B cell (primary cell): ENCODE measurements at regions not wholly inside any gene's neighbourhood (a gene's known extent, or its start where the extent isn't known, plus 50 kb on each side); places are given as distances from the start of the nearest gene placed in this dataset.

Source experiments
- ATAC-seq: fragments of 200-7000 bp; cut with Tn5 transposase; one replicate; pipeline ENCODE4 v1.10.0; 2021; ENCODE audit warnings: low read depth, mild to moderate bottlenecking, moderate number of reproducible peaks, moderate library complexity
- CTCF ChIA-PET: fragments of 350-600 bp; sonication (Branson Sonifier 250); formaldehyde crosslinking; loops from one replicate; lab custom pipeline; 2021; ENCODE audit warnings: antibody characterized with exemption, inconsistent platforms; lab: Charles Lee
- POLR2A ChIA-PET: fragments of 350-600 bp; sonication (Branson Sonifier 250); formaldehyde crosslinking; loops from one replicate; lab custom pipeline; 2021; ENCODE audit warnings: antibody characterized with exemption; lab: Charles Lee
- DNase-seq: peaks from one replicate; pipeline ENCODE4 v3.0.0; 2013
- H2AFZ ChIP-seq: 2 replicates; pipeline ENCODE4 v1.6.1; 2012; ENCODE audit warnings: mild to moderate bottlenecking, low read depth, low read length; ENCODE audit not compliant: insufficient read depth, poor library complexity, severe bottlenecking
- H3K27ac ChIP-seq, 2 donors: 1 replicate in 1 of 2; 2 replicates in 1 of 2; pipeline ENCODE4 v1.5.1; 2012 to 2013; ENCODE audit warnings: low read length in 2 of 2, mild to moderate bottlenecking in 2 of 2, moderate library complexity in 1 of 2
- H3K27me3 ChIP-seq, 4 experiments: fragments of 200-600 bp in 1 of 4; sonication (generic) in 1 of 4; replicated peaks in 1 of 4; 1 replicate in 2 of 4; 2 replicates in 2 of 4; pipeline versions ENCODE4 v1.6.1 to v1.7.0; 2013 to 2016; ENCODE audit warnings: low read length in 3 of 4, mild to moderate bottlenecking in 2 of 4, mixed read lengths in 1 of 4, moderate library complexity in 1 of 4; ENCODE audit not compliant: insufficient read depth in 4 of 4, control insufficient read depth in 3 of 4; ENCODE audit errors: control extremely low read depth in 1 of 4
- H3K36me3 ChIP-seq, 2 experiments: replicated peaks in 1 of 2; 1 replicate in 1 of 2; 2 replicates in 1 of 2; pipeline versions ENCODE4 v1.6.1 to v1.7.1; 2013; ENCODE audit warnings: low read length in 1 of 2; ENCODE audit not compliant: insufficient read depth in 2 of 2, control insufficient read depth in 1 of 2; ENCODE audit errors: control extremely low read depth in 1 of 2, extremely low read depth in 1 of 2
- H3K4me1 ChIP-seq, 2 donors: fragments of 200-600 bp in 1 of 2; sonication (generic) in 1 of 2; 1 replicate in 1 of 2; 2 replicates in 1 of 2; pipeline versions ENCODE4 v1.5.1 to v1.6.1; 2013 to 2017; ENCODE audit warnings: low read length in 2 of 2; ENCODE audit not compliant: control insufficient read depth in 2 of 2, insufficient read depth in 2 of 2
- H3K4me2 ChIP-seq: replicated peaks from 2 replicates; pipeline ENCODE3; 2012; ENCODE audit warnings: mild to moderate bottlenecking, low read depth, low read length; ENCODE audit not compliant: poor library complexity, severe bottlenecking
- H3K4me3 ChIP-seq, 5 experiments: fragments of 200-600 bp in 1 of 5; sonication (generic) in 1 of 5; 1 replicate in 3 of 5; 2 replicates in 2 of 5; pipeline versions ENCODE4 v1.5.1 to v1.7.0; 2011 to 2016; ENCODE audit warnings: low read length in 4 of 5, mild to moderate bottlenecking in 4 of 5, low read depth in 2 of 5, control low read depth in 1 of 5, moderate library complexity in 1 of 5; ENCODE audit not compliant: insufficient read depth in 1 of 5; ENCODE audit errors: control extremely low read depth in 1 of 5, extremely low read depth in 1 of 5
- H3K79me2 ChIP-seq: fragments of 200-600 bp; sonication (generic); one replicate; pipeline ENCODE4 v1.6.0; 2016; ENCODE audit warnings: low read length; ENCODE audit not compliant: control insufficient read depth, insufficient read depth
- H3K9ac ChIP-seq: fragments of 200-600 bp; sonication (generic); 2 replicates; pipeline ENCODE4 v1.6.1; 2017; ENCODE audit warnings: mild to moderate bottlenecking, low read length, moderate library complexity
- H3K9me3 ChIP-seq, 3 donors: one replicate each; pipeline versions ENCODE4 v1.6.1 to v1.7.1; 2013; ENCODE audit warnings: low read length in 2 of 3; ENCODE audit not compliant: control insufficient read depth in 2 of 3, insufficient read depth in 1 of 3; ENCODE audit errors: control extremely low read depth in 1 of 3
- H4K20me1 ChIP-seq: 2 replicates; pipeline ENCODE4 v1.6.0; 2012; ENCODE audit warnings: mild to moderate bottlenecking, low read length; ENCODE audit not compliant: insufficient read depth, control insufficient read depth, poor library complexity, severe bottlenecking
- H3K27ac Mint-ChIP-seq: one replicate; pipeline ENCODE4 v1.8.0; 2021; ENCODE audit warnings: mixed read lengths
- H3K27me3 Mint-ChIP-seq: one replicate; pipeline ENCODE4 v1.8.0; 2021; ENCODE audit warnings: mixed read lengths
- H3K4me1 Mint-ChIP-seq: one replicate; pipeline ENCODE4 v1.8.0; 2021; ENCODE audit warnings: mixed read lengths
- H3K4me3 Mint-ChIP-seq: one replicate; pipeline ENCODE4 v1.8.0; 2021; ENCODE audit warnings: mixed read lengths
- H3K9me3 Mint-ChIP-seq: one replicate; pipeline ENCODE4 v1.8.0; 2022; ENCODE audit warnings: mixed read lengths; ENCODE audit not compliant: insufficient read depth
- EZH2 ChIP-seq: IDR thresholded peaks from 2 replicates; pipeline ENCODE4 v1.6.1; 2012; ENCODE audit warnings: borderline replicate concordance, low read depth, mild to moderate bottlenecking, moderate library complexity, low read length; ENCODE audit not compliant: insufficient read depth, poor library complexity, severe bottlenecking
- WGBS: methylation state at CpG from one replicate; pipeline ENCODE4 v1.1.5; 2013; ENCODE audit warnings: missing lambda C conversion rate; ENCODE audit not compliant: insufficient coverage; 5-methylcytosine and 5-hydroxymethylcytosine counted together
- intact Hi-C: fragments of 100-400 bp; cut with micrococcal nuclease; formaldehyde crosslinking; loops from one replicate; pipeline ENCODE4 v1.10.0; 2022
- TF ChIP-seq, protein P1 (sequence below): fragments of 200-600 bp; IDR thresholded peaks from one replicate; pipeline ENCODE4 v1.8.0; 2022; ENCODE audit warnings: antibody characterized with exemption, mild to moderate bottlenecking

DNA sequence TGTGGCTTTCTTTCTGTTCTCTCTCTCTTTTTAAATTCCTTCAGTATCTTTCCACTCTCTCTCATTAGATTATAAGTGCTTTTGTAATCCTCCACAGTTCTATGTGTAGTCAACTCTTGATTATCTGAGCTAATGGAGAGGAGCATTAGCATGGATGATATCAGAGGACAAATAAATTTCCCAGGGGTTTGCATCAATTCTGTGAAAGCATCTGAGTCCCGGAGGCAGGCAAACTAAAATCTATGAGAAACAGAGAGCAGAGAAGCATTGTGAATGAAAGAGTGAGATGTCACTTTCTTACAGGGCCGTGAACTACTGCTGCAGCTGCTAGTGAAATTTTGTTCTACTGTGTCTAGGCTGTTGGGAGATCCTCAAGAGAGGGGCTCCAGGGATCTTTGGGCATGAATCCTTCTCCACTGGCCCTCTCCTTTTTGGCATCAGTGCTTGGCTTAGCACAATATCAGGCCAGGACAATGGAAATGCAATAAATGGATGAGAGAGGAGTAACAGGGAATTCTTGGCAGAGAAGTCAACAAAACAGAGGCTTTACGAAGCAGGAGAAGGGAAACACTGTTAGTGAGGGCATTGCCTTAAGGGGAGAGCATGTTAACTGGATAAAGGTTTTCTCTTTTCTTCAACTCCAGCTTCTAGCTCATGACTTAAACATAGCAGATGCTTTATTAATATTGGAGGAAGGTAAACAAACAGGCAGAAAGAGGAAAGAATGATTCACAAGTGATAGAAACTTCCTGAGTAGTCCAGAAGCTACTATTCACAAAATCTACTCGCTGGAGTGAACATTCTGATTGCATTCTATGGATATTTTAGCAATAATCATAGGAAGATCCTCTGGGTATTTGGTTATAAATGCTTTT is 847.0 kb upstream of the MAP3K7 start:
- no peaks in the 10 kb centered on the region for H3K79me2 ChIP-seq
- no peak overlapping the region for H3K4me2 ChIP-seq
- H3K4me3 ChIP-seq, result no peak overlapping the region
- no peaks in the 10 kb centered on the region for H3K27me3 Mint-ChIP-seq
- no peak overlapping the region for H3K4me3 Mint-ChIP-seq
- H3K9me3 ChIP-seq, result peaks cover 0 to 3% (median 0%) of the 10 kb centered on the region in 3 donors
- no peaks in the 10 kb centered on the region for H3K4me1 ChIP-seq
- ATAC-seq (no peak), DNase-seq (no peak)
- no peaks in the 10 kb centered on the region for H3K27me3 ChIP-seq
- H4K20me1 ChIP-seq, result no peaks in the 10 kb centered on the region
- H3K9ac ChIP-seq, result no peak overlapping the region
- no peak for TF ChIP-seq EZH2
- TF ChIP-seq, protein P1, sequence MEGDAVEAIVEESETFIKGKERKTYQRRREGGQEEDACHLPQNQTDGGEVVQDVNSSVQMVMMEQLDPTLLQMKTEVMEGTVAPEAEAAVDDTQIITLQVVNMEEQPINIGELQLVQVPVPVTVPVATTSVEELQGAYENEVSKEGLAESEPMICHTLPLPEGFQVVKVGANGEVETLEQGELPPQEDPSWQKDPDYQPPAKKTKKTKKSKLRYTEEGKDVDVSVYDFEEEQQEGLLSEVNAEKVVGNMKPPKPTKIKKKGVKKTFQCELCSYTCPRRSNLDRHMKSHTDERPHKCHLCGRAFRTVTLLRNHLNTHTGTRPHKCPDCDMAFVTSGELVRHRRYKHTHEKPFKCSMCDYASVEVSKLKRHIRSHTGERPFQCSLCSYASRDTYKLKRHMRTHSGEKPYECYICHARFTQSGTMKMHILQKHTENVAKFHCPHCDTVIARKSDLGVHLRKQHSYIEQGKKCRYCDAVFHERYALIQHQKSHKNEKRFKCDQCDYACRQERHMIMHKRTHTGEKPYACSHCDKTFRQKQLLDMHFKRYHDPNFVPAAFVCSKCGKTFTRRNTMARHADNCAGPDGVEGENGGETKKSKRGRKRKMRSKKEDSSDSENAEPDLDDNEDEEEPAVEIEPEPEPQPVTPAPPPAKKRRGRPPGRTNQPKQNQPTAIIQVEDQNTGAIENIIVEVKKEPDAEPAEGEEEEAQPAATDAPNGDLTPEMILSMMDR, result no peak
- H2AFZ ChIP-seq, result no peak overlapping the region
- intact Hi-C loops, result no loop called here
- no peaks in the 10 kb centered on the region for H3K9me3 Mint-ChIP-seq
- no peaks in the 10 kb centered on the region for H3K4me1 Mint-ChIP-seq
- WGBS, result 93% methylated on average over 2 of the region's 4 CpGs
- H3K27ac Mint-ChIP-seq, result no peak overlapping the region
- CTCF ChIA-PET, result no interaction called here
- H3K36me3 ChIP-seq, result no peaks in the 10 kb centered on the region
- POLR2A ChIA-PET, result no interaction called here
- H3K27ac ChIP-seq, result no peak overlapping the region

DNA sequence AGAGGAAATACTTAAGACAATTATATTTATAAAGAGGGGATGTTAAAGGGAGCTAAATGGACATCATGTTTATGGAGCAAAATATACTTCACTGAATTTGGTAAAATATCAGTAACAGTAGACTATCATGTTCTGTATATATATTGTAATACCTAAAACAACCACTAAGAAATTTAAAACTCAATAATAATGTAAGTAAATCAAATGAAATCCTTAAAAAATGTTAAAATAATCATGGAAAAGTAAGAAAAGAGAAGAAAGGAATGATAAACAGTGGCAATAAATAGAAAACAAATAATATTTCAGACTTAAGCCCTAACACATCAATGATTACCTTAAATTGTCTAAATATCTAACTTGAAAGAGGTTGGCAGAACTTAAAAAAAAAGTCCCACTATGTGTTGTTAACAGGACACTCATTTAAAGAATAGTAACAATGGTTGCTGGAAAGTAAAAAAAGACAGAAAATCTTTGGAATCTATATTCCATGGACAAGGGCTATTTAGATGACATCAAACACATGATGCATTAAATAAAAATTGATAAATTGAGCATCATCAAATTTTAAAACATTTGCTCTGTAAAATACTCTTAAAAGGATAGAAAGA is 842.2 kb upstream of the MAP3K7 start:
- no peak overlapping the region for H3K27ac ChIP-seq
- ChIA-PET CTCF (no interaction called here), POLR2A (no interaction called here)
- H3K9ac ChIP-seq, result no peak overlapping the region
- no peak overlapping the region for H2AFZ ChIP-seq
- H3K4me1 Mint-ChIP-seq, result no peaks in the 10 kb centered on the region
- intact Hi-C loops, result no loop called here
- no peak overlapping the region for H3K4me3 Mint-ChIP-seq
- no peak overlapping the region for H3K4me2 ChIP-seq
- DNase-seq, result no peak
- H4K20me1 ChIP-seq, result no peaks in the 10 kb centered on the region
- H3K79me2 ChIP-seq, result no peaks in the 10 kb centered on the region
- H3K36me3 ChIP-seq, result no peaks in the 10 kb centered on the region
- H3K4me1 ChIP-seq, result no peaks in the 10 kb centered on the region
- no peak overlapping the region for H3K27ac Mint-ChIP-seq
- no peaks in the 10 kb centered on the region for H3K27me3 ChIP-seq
- TF ChIP-seq, protein P1, result no peak
- no peak for TF ChIP-seq EZH2
- no peak for ATAC-seq
- peaks cover 1% of the 10 kb centered on the region for H3K9me3 Mint-ChIP-seq
- peaks cover 0 to 3% (median 0%) of the 10 kb centered on the region in 3 donors for H3K9me3 ChIP-seq
- H3K4me3 ChIP-seq, result no peak overlapping the region
- H3K27me3 Mint-ChIP-seq, result no peaks in the 10 kb centered on the region
